ENCODE measurements at regions not wholly inside any gene's neighbourhood (a gene's known extent, or its start where the extent isn't known, plus 50 kb on each side); places are given as distances from the start of the nearest gene placed in this dataset.
"Not testable (repeated sequence)": the region's sequence is repeated elsewhere in the genome, so short reads cannot be mapped to it uniquely, and the experiment has no call there.

GRCh38 chr1:67503974-67504373 is 73.8 kb upstream of the SERBP1 start:
- H2BK5ac ChIP-seq (ENCODE audit: insufficient read length, low read length): no peak overlapping the region
- DNase-seq: no peak
- no peak overlapping the region for H2BK120ac ChIP-seq (ENCODE audit: low read depth, low read length, poor library complexity, severe bottlenecking)
- H3K27me3 Mint-ChIP-seq (ENCODE audit: low read depth): peaks cover 88% of the 10 kb centered on the region
- H3K4me2 ChIP-seq (ENCODE audit: insufficient read depth, insufficient read length, low read length): no peak overlapping the region
- no peak overlapping the region for H3K18ac ChIP-seq (ENCODE audit: insufficient read length, low read depth, low read length)
- H3K23me2 ChIP-seq (ENCODE audit: insufficient read length, low read depth, low read length, poor library complexity, severe bottlenecking): no peaks in the 10 kb centered on the region
- H3K4me1 Mint-ChIP-seq: peaks cover 0 to 2% of the 10 kb centered on the region in 2 experiments; a peak in 2 of 4 replicates
- H2AFZ ChIP-seq (ENCODE audit: low read length): no peak overlapping the region
- no peaks in the 10 kb centered on the region; a peak in 2 of 5 replicates for H3K9me3 Mint-ChIP-seq
- H3K27ac Mint-ChIP-seq: no peak overlapping the region; a peak in 1 of 7 replicates
- H3K4me1 ChIP-seq (ENCODE audit: insufficient read depth, low read length): no peaks in the 10 kb centered on the region
- H3K14ac ChIP-seq (ENCODE audit: insufficient read depth, low read length): no peak overlapping the region
- H3K79me2 ChIP-seq (ENCODE audit: insufficient read depth, low read length): no peaks in the 10 kb centered on the region
- no peak overlapping the region for H2BK12ac ChIP-seq (ENCODE audit: insufficient read length, low read depth, low read length)
- no peak overlapping the region for H2BK15ac ChIP-seq (ENCODE audit: low read depth, low read length)
- H3T11ph ChIP-seq (ENCODE audit: low read length): no peak overlapping the region
- H2BK20ac ChIP-seq (ENCODE audit: low read depth, low read length, poor library complexity, severe bottlenecking): no peak overlapping the region
- peaks cover 2% of the 10 kb centered on the region; the same call in 1 of the 2 replicates for H3K27me3 ChIP-seq (ENCODE audit: insufficient read depth, low read length)
- no peaks in the 10 kb centered on the region for H4K20me1 ChIP-seq (ENCODE audit: control insufficient read depth, insufficient read depth, insufficient read length)
- no peak overlapping the region for H4K91ac ChIP-seq (ENCODE audit: insufficient read length, low read depth, low read length)
- no peak overlapping the region for H3K4me3 Mint-ChIP-seq
- no peak overlapping the region for H4K5ac ChIP-seq (ENCODE audit: insufficient read length, low read depth, low read length)
- H3K23ac ChIP-seq (ENCODE audit: insufficient read length, low read depth, low read length): no peak overlapping the region
- H3K4ac ChIP-seq (ENCODE audit: low read depth, low read length): no peak overlapping the region
- TF ChIP-seq, protein P1, sequence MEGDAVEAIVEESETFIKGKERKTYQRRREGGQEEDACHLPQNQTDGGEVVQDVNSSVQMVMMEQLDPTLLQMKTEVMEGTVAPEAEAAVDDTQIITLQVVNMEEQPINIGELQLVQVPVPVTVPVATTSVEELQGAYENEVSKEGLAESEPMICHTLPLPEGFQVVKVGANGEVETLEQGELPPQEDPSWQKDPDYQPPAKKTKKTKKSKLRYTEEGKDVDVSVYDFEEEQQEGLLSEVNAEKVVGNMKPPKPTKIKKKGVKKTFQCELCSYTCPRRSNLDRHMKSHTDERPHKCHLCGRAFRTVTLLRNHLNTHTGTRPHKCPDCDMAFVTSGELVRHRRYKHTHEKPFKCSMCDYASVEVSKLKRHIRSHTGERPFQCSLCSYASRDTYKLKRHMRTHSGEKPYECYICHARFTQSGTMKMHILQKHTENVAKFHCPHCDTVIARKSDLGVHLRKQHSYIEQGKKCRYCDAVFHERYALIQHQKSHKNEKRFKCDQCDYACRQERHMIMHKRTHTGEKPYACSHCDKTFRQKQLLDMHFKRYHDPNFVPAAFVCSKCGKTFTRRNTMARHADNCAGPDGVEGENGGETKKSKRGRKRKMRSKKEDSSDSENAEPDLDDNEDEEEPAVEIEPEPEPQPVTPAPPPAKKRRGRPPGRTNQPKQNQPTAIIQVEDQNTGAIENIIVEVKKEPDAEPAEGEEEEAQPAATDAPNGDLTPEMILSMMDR (conservative IDR thresholded peaks at IDR 0.05): no peak
- no peak overlapping the region for H3K56ac ChIP-seq (ENCODE audit: insufficient read length, low read depth, low read length)
- no peak overlapping the region for H4K8ac ChIP-seq (replicated peaks; ENCODE audit: insufficient read length, low read depth, low read length)
- no peaks in the 10 kb centered on the region for H3K9me3 ChIP-seq (ENCODE audit: control insufficient read depth, low read depth, low read length)
- H3K9ac ChIP-seq (ENCODE audit: extremely low read depth, insufficient read length, low read length): no peak overlapping the region
- WGBS (ENCODE audit: extremely low coverage, insufficient read length, low lambda C conversion rate): no CpG with 5 or more reads among the region's 2 CpGs
- no peaks in the 10 kb centered on the region for H3K79me1 ChIP-seq (ENCODE audit: insufficient read depth, low read depth, low read length, poor library complexity, severe bottlenecking)
- no peak overlapping the region for H2AK5ac ChIP-seq (ENCODE audit: insufficient read length, low read length)
- H3K36me3 Mint-ChIP-seq (ENCODE audit: insufficient read depth in 1 of 3, low read depth in 3 of 3): no peaks in the 10 kb centered on the region
- no peak overlapping the region for H3K27ac ChIP-seq (ENCODE audit: insufficient read length, low read depth, low read length)

- H2BK12ac ChIP-seq (ENCODE audit: insufficient read length, low read depth, low read length); H3K4me2 ChIP-seq (ENCODE audit: insufficient read depth, insufficient read length, low read length); H3K27ac ChIP-seq (ENCODE audit: insufficient read length, low read depth, low read length); H3K23me2 ChIP-seq (ENCODE audit: insufficient read length, low read depth, low read length, poor library complexity, severe bottlenecking); H2AFZ ChIP-seq (ENCODE audit: low read length); H3K9ac ChIP-seq (ENCODE audit: extremely low read depth, insufficient read length, low read length); H3K79me1 ChIP-seq (ENCODE audit: insufficient read depth, low read depth, low read length, poor library complexity, severe bottlenecking); H3K4me3 Mint-ChIP-seq; H4K5ac ChIP-seq (ENCODE audit: insufficient read length, low read depth, low read length); H3K56ac ChIP-seq (ENCODE audit: insufficient read length, low read depth, low read length); H4K91ac ChIP-seq (ENCODE audit: insufficient read length, low read depth, low read length); H4K20me1 ChIP-seq (ENCODE audit: control insufficient read depth, insufficient read depth, insufficient read length); H2BK20ac ChIP-seq (ENCODE audit: low read depth, low read length, poor library complexity, severe bottlenecking); H2BK5ac ChIP-seq (ENCODE audit: insufficient read length, low read length); H3K4me1 ChIP-seq (ENCODE audit: insufficient read depth, low read length); H3K23ac ChIP-seq (ENCODE audit: insufficient read length, low read depth, low read length); H4K8ac ChIP-seq (replicated peaks; ENCODE audit: insufficient read length, low read depth, low read length); H2BK120ac ChIP-seq (ENCODE audit: low read depth, low read length, poor library complexity, severe bottlenecking); H3K18ac ChIP-seq (ENCODE audit: insufficient read length, low read depth, low read length); H2AK5ac ChIP-seq (ENCODE audit: insufficient read length, low read length); H3K4ac ChIP-seq (ENCODE audit: low read depth, low read length); H3T11ph ChIP-seq (ENCODE audit: low read length); H3K79me2 ChIP-seq (ENCODE audit: insufficient read depth, low read length); DNase-seq; H3K27ac Mint-ChIP-seq; H3K14ac ChIP-seq (ENCODE audit: insufficient read depth, low read length); H2BK15ac ChIP-seq (ENCODE audit: low read depth, low read length): not testable (repeated sequence)
- Mint-ChIP-seq H3K4me1 (peaks cover 19 to 23% of the 10 kb centered on the region in 2 experiments), H3K36me3 (ENCODE audit: insufficient read depth in 1 of 3, low read depth in 3 of 3) (peaks cover 13 to 36% (median 17%) of the 10 kb centered on the region in 3 experiments), H3K9me3 (peaks cover 36 to 43% of the 10 kb centered on the region in 2 experiments), H3K27me3 (ENCODE audit: low read depth) (peaks cover 97% of the 10 kb centered on the region)
- peaks cover 19% of the 10 kb centered on the region for H3K9me3 ChIP-seq (ENCODE audit: control insufficient read depth, low read depth, low read length)
- peaks cover 45% of the 10 kb centered on the region for H3K27me3 ChIP-seq (ENCODE audit: insufficient read depth, low read length)
- WGBS (ENCODE audit: extremely low coverage, insufficient read length, low lambda C conversion rate): no CpG with 5 or more reads among the region's 11 CpGs
These were observed 83.4 kb upstream of the SERBP1 start for GRCh38 chr1:67513392-67514294.

All from H9 (cell line).